GM12891 (cell line): ENCODE measurements at regions not wholly inside any gene's neighbourhood (a gene's known extent, or its start where the extent isn't known, plus 50 kb on each side); places are given as distances from the start of the nearest gene placed in this dataset.

Source experiments
- PAX5 ChIP-seq: IDR thresholded peaks from 2 replicates; pipeline ENCODE4 v1.6.1; 2011; ENCODE audit warnings: low read length, moderate library complexity, mild to moderate bottlenecking; ENCODE audit not compliant: insufficient read depth, severe bottlenecking
- POLR2A ChIP-seq: IDR thresholded peaks from 2 replicates; pipeline ENCODE4 v1.6.1; 2011; ENCODE audit warnings: low read depth, low read length, control low read depth
- POLR2AphosphoS5 ChIP-seq: IDR thresholded peaks from 2 replicates; pipeline ENCODE4 v1.6.1; 2011; ENCODE audit warnings: low read depth, low read length, control low read depth
- POU2F2 ChIP-seq: IDR thresholded peaks from 2 replicates; pipeline ENCODE4 v1.6.1; 2011; ENCODE audit warnings: low read depth, mild to moderate bottlenecking, control low read depth, low read length, moderate library complexity
- TAF1 ChIP-seq: IDR thresholded peaks from 2 replicates; pipeline ENCODE4 v1.6.1; 2011; ENCODE audit warnings: low read depth, low read length, control low read depth

DNA sequence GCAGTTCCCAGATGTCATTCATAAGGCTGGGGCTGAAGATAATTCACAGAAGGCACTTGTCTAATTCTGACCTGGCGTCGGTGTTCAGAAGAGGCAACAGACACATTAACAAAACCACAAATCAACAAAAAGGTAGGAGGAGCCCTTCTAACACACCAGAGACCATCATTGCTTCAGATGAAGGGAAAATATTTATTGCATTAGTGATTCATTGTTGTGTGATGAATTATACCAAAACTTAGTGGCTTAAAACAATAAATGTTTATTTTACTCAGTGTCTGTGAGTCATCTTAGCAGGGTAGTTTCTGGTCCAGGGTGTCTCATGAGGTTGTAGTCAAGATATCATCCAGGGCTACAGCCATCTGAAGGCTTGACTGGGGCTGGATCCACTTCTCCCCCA, 91.3 kb upstream of the KIF2A start:
- TF ChIP-seq POLR2A, result no peak
- no peak for TF ChIP-seq TAF1
- no peak for TF ChIP-seq POU2F2
- TF ChIP-seq POLR2AphosphoS5, result no peak
- no peak for TF ChIP-seq PAX5
